WTC11 (cell line): ENCODE measurements at regions not wholly inside any gene's neighbourhood (a gene's known extent, or its start where the extent isn't known, plus 50 kb on each side); places are given as distances from the start of the nearest gene placed in this dataset.

Experiments
- ATAC-seq: fragments of 200-7000 bp; cut with Tn5 transposase; 2 replicates; pipeline ENCODE4 v1.10.0; 2021; ENCODE audit warnings: mild to moderate bottlenecking, moderate library complexity
- CTCF ChIA-PET: fragments of 300-600 bp; sonication (Branson Sonifier 250); formaldehyde crosslinking; loops from one replicate; lab custom pipeline; 2021; ENCODE audit warnings: antibody characterized with exemption; lab: Charles Lee
- POLR2A ChIA-PET: fragments of 350-600 bp; sonication (Branson Sonifier 250); formaldehyde crosslinking; loops from one replicate; lab custom pipeline; 2021; ENCODE audit warnings: antibody characterized with exemption; lab: Charles Lee
- DNase-seq: peaks from one replicate; pipeline ENCODE4 v3.0.0; 2021; ENCODE audit warnings: low spot score
- H3K27ac Mint-ChIP-seq: 2 replicates; pipeline ENCODE4 v1.8.0; 2021; ENCODE audit warnings: mixed read lengths
- H3K27me3 Mint-ChIP-seq: 2 replicates; pipeline ENCODE4 v1.8.0; 2021; ENCODE audit warnings: low read depth, mild to moderate bottlenecking, moderate library complexity, mixed read lengths
- H3K36me3 Mint-ChIP-seq: 2 replicates; pipeline ENCODE4 v1.8.0; 2021; ENCODE audit warnings: mixed read lengths
- H3K4me1 Mint-ChIP-seq: 2 replicates; pipeline ENCODE4 v1.8.0; 2022; ENCODE audit warnings: mixed read lengths
- H3K4me3 Mint-ChIP-seq: 2 replicates; pipeline ENCODE4 v1.8.0; 2021; ENCODE audit warnings: mild to moderate bottlenecking, moderate library complexity, mixed read lengths
- H3K9me3 Mint-ChIP-seq: 2 replicates; pipeline ENCODE4 v1.8.0; 2021; ENCODE audit warnings: mixed read lengths
- E2F4 ChIP-seq: sonication (generic); formaldehyde crosslinking; IDR thresholded peaks from 2 replicates; pipeline ENCODE4 v1.8.1; 2022; ENCODE audit warnings: low read depth, mild to moderate bottlenecking, moderate library complexity, missing genetic modification reagents, borderline replicate concordance
- E2F5 ChIP-seq: sonication (generic); formaldehyde crosslinking; IDR thresholded peaks from 2 replicates; pipeline ENCODE4 v1.8.1; 2022; ENCODE audit warnings: mild to moderate bottlenecking, moderate library complexity, missing genetic modification reagents
- MXD4 ChIP-seq: fragments of 250-450 bp; sonication (Bioruptor Pico); IDR thresholded peaks from 2 replicates; pipeline ENCODE4 v1.8.0; 2021; ENCODE audit warnings: mild to moderate bottlenecking, moderate library complexity, borderline replicate concordance
- NFE2L1 ChIP-seq: sonication (generic); formaldehyde crosslinking; IDR thresholded peaks from 2 replicates; pipeline ENCODE4 v1.8.1; 2023; ENCODE audit warnings: missing genetic modification reagents
- NFYB ChIP-seq: sonication (generic); formaldehyde crosslinking; conservative IDR thresholded peaks from 2 replicates; pipeline ENCODE4 v1.8.0; 2022; ENCODE audit warnings: low read depth, missing genetic modification reagents
- TEAD4 ChIP-seq: sonication (generic); formaldehyde crosslinking; IDR thresholded peaks from 2 replicates; pipeline ENCODE4 v1.8.0; 2022; ENCODE audit warnings: mild to moderate bottlenecking, missing genetic modification reagents
- USF1 ChIP-seq: sonication (generic); formaldehyde crosslinking; IDR thresholded peaks from 2 replicates; pipeline ENCODE4 v1.8.0; 2022; ENCODE audit warnings: mild to moderate bottlenecking, missing genetic modification reagents
- ZNF138 ChIP-seq: sonication (generic); formaldehyde crosslinking; conservative IDR thresholded peaks from 2 replicates; pipeline ENCODE4 v1.8.1; 2022; ENCODE audit warnings: mild to moderate bottlenecking, moderate library complexity, missing genetic modification reagents
- ZNF671 ChIP-seq: fragments of 250-450 bp; sonication (Bioruptor Pico); IDR thresholded peaks from 2 replicates; pipeline ENCODE4 v1.8.0; 2021; ENCODE audit warnings: mild to moderate bottlenecking
- TF ChIP-seq, protein P1 (sequence below): sonication (generic); formaldehyde crosslinking; IDR thresholded peaks from 2 replicates; pipeline ENCODE4 v1.8.0; 2022; ENCODE audit warnings: mild to moderate bottlenecking, missing genetic modification reagents
- TF ChIP-seq, protein P2 (sequence below): fragments of 250-450 bp; sonication (Bioruptor Pico); IDR thresholded peaks from 2 replicates; pipeline ENCODE4 v2.1.2; 2022; ENCODE audit warnings: mild to moderate bottlenecking, moderate library complexity
- TF ChIP-seq, protein P3 (sequence below): sonication (generic); formaldehyde crosslinking; conservative IDR thresholded peaks from 2 replicates; pipeline ENCODE4 v1.8.1; 2022; ENCODE audit warnings: mild to moderate bottlenecking, missing genetic modification reagents
- TF ChIP-seq, protein P4 (sequence below): sonication (generic); formaldehyde crosslinking; IDR thresholded peaks from 2 replicates; pipeline ENCODE4 v1.8.1; 2023; ENCODE audit warnings: mild to moderate bottlenecking, missing genetic modification reagents, moderate library complexity
- TF ChIP-seq, protein P5 (sequence below): sonication (generic); formaldehyde crosslinking; IDR thresholded peaks from 2 replicates; pipeline ENCODE4 v1.8.1; 2022; ENCODE audit warnings: mild to moderate bottlenecking, missing genetic modification reagents, moderate library complexity, borderline replicate concordance
- TF ChIP-seq, protein P6 (sequence below): sonication (generic); formaldehyde crosslinking; IDR thresholded peaks from 2 replicates; pipeline ENCODE4 v1.8.0; 2023; ENCODE audit warnings: missing genetic modification reagents

DNA sequence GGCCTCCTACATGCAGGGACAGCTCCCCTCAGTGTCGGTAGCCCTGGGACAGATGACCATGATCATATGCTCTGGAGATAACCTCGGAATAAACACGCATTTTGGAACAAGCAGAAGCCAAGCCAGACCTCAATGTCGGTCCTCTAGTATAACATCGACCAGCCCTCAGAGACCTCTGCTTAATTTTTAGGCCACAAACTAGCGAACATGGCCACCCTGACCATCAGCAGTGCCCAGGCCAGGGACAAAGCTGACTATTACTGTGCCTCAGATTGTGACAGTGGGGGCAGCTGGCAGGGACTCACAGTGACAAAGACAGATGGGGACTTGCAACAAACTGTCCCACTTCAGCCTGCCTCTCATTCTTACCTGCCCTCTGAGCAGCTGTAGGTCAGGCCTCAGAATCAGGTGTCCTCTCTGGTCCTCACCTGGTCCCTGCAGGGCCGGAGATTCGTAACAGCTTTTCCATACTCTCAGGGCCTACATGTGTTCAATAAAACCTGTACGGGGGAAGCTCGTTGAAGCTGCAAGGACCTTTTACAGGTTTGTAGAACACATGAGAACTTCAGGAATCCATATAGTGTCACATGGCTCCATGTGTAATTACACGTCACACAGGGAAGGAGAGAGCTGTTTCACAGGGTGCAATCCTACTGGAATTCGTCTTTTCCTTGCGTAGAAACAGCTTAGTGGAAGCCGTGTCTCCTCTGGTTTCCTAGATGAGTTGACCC lies 72.8 kb upstream of the IGLL5 start:
- H3K9me3 Mint-ChIP-seq = no peaks in the 10 kb centered on the region
- peaks cover 86% of the 10 kb centered on the region for H3K27me3 Mint-ChIP-seq
- DNase-seq (no peak), ATAC-seq (no peak)
- CTCF ChIA-PET = interaction anchor here (0.9 to 2.5 kb wide), 4 partner anchors 26 to 69 kb away, joined by 3 to 15 read pairs (median 3); no protein-coding TSS in a partner anchor
- H3K36me3 Mint-ChIP-seq = no peaks in the 10 kb centered on the region
- POLR2A ChIA-PET = no interaction called here
- H3K4me3 Mint-ChIP-seq = no peak overlapping the region
- TF ChIP-seq MXD4 (CRISPR knock-in tag) = no peak
- TF ChIP-seq USF1 (CRISPR knock-in tag) = no peak
- TF ChIP-seq ZNF138 = no peak
- TF ChIP-seq, protein P1, sequence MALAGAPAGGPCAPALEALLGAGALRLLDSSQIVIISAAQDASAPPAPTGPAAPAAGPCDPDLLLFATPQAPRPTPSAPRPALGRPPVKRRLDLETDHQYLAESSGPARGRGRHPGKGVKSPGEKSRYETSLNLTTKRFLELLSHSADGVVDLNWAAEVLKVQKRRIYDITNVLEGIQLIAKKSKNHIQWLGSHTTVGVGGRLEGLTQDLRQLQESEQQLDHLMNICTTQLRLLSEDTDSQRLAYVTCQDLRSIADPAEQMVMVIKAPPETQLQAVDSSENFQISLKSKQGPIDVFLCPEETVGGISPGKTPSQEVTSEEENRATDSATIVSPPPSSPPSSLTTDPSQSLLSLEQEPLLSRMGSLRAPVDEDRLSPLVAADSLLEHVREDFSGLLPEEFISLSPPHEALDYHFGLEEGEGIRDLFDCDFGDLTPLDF (CRISPR knock-in tag) = no peak
- TF ChIP-seq, protein P2, sequence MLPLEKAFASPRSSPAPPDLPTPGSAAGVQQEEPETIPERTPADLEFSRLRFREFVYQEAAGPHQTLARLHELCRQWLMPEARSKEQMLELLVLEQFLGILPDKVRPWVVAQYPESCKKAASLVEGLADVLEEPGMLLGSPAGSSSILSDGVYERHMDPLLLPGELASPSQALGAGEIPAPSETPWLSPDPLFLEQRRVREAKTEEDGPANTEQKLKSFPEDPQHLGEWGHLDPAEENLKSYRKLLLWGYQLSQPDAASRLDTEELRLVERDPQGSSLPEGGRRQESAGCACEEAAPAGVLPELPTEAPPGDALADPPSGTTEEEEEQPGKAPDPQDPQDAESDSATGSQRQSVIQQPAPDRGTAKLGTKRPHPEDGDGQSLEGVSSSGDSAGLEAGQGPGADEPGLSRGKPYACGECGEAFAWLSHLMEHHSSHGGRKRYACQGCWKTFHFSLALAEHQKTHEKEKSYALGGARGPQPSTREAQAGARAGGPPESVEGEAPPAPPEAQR (CRISPR knock-in tag) = no peak
- TF ChIP-seq, protein P3, sequence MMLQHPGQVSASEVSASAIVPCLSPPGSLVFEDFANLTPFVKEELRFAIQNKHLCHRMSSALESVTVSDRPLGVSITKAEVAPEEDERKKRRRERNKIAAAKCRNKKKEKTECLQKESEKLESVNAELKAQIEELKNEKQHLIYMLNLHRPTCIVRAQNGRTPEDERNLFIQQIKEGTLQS (CRISPR knock-in tag) = no peak
- no peak for TF ChIP-seq ZNF671 (CRISPR knock-in tag)
- TF ChIP-seq NFE2L1 (CRISPR knock-in tag) = no peak
- TF ChIP-seq, protein P4, sequence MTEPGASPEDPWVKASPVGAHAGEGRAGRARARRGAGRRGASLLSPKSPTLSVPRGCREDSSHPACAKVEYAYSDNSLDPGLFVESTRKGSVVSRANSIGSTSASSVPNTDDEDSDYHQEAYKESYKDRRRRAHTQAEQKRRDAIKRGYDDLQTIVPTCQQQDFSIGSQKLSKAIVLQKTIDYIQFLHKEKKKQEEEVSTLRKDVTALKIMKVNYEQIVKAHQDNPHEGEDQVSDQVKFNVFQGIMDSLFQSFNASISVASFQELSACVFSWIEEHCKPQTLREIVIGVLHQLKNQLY = no peak
- no peak for TF ChIP-seq NFYB (CRISPR knock-in tag)
- TF ChIP-seq E2F4 (CRISPR knock-in tag) = no peak
- TF ChIP-seq TEAD4 = no peak
- no peak overlapping the region for H3K27ac Mint-ChIP-seq
- no peaks in the 10 kb centered on the region for H3K4me1 Mint-ChIP-seq

DNA sequence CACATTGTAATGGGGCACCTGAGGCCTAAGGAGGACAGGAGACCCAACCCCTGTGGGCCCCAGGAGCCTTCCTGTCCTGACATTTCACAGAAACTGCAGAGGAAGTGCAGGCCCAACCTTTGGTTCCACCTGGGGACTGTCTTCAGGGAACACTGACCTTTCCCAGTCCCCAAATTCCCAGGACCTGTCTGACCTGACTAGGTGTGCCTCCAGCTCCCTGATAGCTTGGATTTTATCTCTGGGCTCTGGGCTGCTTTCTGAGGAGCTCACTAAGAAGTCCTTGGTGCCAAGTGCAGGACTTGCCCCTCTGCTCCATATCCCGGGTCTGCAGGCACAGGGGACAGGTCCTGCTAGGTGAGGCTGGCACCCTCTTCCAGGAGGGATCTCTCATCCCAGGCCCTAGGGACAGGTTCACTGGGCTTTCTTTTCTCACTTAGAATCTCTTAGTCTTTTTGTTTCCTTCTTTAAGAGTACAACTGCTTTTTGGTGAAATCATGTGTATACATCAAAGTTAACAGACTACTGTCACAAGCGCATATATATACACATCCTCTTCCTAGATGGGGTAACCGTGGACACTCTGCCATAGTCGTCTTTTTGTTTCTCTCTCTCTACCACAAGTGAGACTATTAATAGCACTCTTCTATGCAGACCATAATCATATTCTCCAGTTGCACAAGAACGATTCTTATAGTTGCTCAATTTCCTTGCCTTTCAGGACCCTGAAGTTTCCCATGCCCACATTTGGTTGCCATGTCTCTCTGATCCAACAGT lies 72.0 kb upstream of the IGLL5 start:
- POLR2A ChIA-PET = no interaction called here
- Mint-ChIP-seq H3K36me3 (no peaks in the 10 kb centered on the region), H3K4me3 (no peak overlapping the region), H3K27ac (no peak overlapping the region), H3K4me1 (no peaks in the 10 kb centered on the region)
- no peak for ATAC-seq
- DNase-seq = no peak
- no peak for TF ChIP-seq E2F5
- TF ChIP-seq, protein P5, sequence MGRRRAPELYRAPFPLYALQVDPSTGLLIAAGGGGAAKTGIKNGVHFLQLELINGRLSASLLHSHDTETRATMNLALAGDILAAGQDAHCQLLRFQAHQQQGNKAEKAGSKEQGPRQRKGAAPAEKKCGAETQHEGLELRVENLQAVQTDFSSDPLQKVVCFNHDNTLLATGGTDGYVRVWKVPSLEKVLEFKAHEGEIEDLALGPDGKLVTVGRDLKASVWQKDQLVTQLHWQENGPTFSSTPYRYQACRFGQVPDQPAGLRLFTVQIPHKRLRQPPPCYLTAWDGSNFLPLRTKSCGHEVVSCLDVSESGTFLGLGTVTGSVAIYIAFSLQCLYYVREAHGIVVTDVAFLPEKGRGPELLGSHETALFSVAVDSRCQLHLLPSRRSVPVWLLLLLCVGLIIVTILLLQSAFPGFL = no peak
- TF ChIP-seq, protein P6, sequence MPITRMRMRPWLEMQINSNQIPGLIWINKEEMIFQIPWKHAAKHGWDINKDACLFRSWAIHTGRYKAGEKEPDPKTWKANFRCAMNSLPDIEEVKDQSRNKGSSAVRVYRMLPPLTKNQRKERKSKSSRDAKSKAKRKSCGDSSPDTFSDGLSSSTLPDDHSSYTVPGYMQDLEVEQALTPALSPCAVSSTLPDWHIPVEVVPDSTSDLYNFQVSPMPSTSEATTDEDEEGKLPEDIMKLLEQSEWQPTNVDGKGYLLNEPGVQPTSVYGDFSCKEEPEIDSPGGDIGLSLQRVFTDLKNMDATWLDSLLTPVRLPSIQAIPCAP = no peak
- TF ChIP-seq, all 79 proteins: peak for 0
- H3K9me3 Mint-ChIP-seq = no peaks in the 10 kb centered on the region
- H3K27me3 Mint-ChIP-seq = peaks cover 91% of the 10 kb centered on the region
- CTCF ChIA-PET = interaction anchor here (1.0 to 2.5 kb wide), 6 partner anchors 27 to 139 kb away, joined by 3 to 15 read pairs (median 4); no protein-coding TSS in a partner anchor
